ENCODE measurements at regions not wholly inside any gene's neighbourhood (a gene's known extent, or its start where the extent isn't known, plus 50 kb on each side); places are given as distances from the start of the nearest gene placed in this dataset.

GRCh38 chr13:111502957-111503356, 182.5 kb downstream of the TEX29 start:
- no peaks in the 10 kb centered on the region for H3K36me3 ChIP-seq (ENCODE audit: insufficient read depth, low read length)
- H3K27ac Mint-ChIP-seq, result no peak overlapping the region
- ChIA-PET POLR2A (no interaction called here), CTCF (no interaction called here)
- H3K27me3 Mint-ChIP-seq, result peaks cover 31% of the 10 kb centered on the region
- no peaks in the 10 kb centered on the region for H3K4me1 Mint-ChIP-seq (ENCODE audit: low read depth)
- H3K27me3 ChIP-seq (ENCODE audit: control insufficient read depth in 1 of 2, insufficient read depth in 2 of 2, low read length in 2 of 2), result peaks cover 9 to 14% of the 10 kb centered on the region in 2 experiments
- H3K4me3 Mint-ChIP-seq, result no peak overlapping the region
- no peaks in the 10 kb centered on the region for H3K4me1 ChIP-seq (ENCODE audit: insufficient read depth, low read length)
- no peak for DNase-seq
- ATAC-seq (ENCODE audit: poor library complexity), result no peak
- intact Hi-C loops (cut with DNase I, micrococcal nuclease), result no loop called here
- no peak for TF ChIP-seq CTCF (IDR thresholded peaks at IDR 0.05)
- no peak overlapping the region for H3K4me3 ChIP-seq (ENCODE audit: low read length)
- H3K27ac ChIP-seq (ENCODE audit: low read depth in 1 of 2, low read length in 2 of 2), result no peak overlapping the region
- H3K36me3 Mint-ChIP-seq (ENCODE audit: low read depth), result no peaks in the 10 kb centered on the region
- no peaks in the 10 kb centered on the region for H3K9me3 Mint-ChIP-seq
- peaks cover 0 to 14% of the 10 kb centered on the region in 2 experiments for H3K9me3 ChIP-seq (ENCODE audit: control insufficient read depth in 1 of 2, insufficient read depth in 1 of 2, low read length in 2 of 2)

DNA sequence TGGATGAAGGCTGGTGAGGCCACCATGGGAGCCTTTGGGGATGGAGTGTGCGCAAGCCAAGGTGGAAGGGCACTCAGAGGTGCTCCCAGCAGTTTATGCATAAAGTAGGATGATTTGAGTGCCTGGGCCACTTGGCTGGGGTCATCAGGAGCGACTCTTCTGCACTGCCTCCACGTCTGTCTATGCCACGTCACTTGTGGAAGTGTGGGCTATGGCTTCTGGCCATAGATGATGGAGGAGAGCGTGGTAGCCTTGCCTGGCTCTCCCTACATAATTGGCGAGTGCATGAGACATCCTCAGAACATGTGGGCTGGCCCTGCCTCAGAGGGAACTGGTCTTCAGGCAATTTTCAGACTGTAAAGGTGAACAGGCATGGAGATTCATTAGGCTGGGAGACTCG, 182.9 kb downstream of the TEX29 start:
- Histone ChIP-seq H3K4me1 (ENCODE audit: insufficient read depth, low read length) (no peaks in the 10 kb centered on the region), H3K4me3 (ENCODE audit: low read length) (no peak overlapping the region), H3K9me3 (ENCODE audit: control insufficient read depth in 1 of 2, insufficient read depth in 1 of 2, low read length in 2 of 2) (peaks cover 0 to 14% of the 10 kb centered on the region in 2 experiments), H3K27me3 (ENCODE audit: control insufficient read depth in 1 of 2, insufficient read depth in 2 of 2, low read length in 2 of 2) (peaks cover 9 to 14% of the 10 kb centered on the region in 2 experiments), H3K27ac (ENCODE audit: low read depth in 1 of 2, low read length in 2 of 2) (no peak overlapping the region), H3K36me3 (ENCODE audit: insufficient read depth, low read length) (no peaks in the 10 kb centered on the region)
- CTCF ChIA-PET, result no interaction called here
- Mint-ChIP-seq H3K4me3 (no peak overlapping the region), H3K27me3 (peaks cover 31% of the 10 kb centered on the region), H3K4me1 (ENCODE audit: low read depth) (no peaks in the 10 kb centered on the region), H3K9me3 (no peaks in the 10 kb centered on the region), H3K36me3 (ENCODE audit: low read depth) (no peaks in the 10 kb centered on the region), H3K27ac (no peak overlapping the region)
- DNase-seq, result no peak
- no peak for ATAC-seq (ENCODE audit: poor library complexity)
- intact Hi-C loops (cut with DNase I, micrococcal nuclease), result no loop called here
- POLR2A ChIA-PET, result no interaction called here
- TF ChIP-seq CTCF (IDR thresholded peaks at IDR 0.05), result no peak

- Histone ChIP-seq H3K36me3 (ENCODE audit: insufficient read depth, low read length) (no peaks in the 10 kb centered on the region), H3K9me3 (ENCODE audit: control insufficient read depth in 1 of 2, insufficient read depth in 1 of 2, low read length in 2 of 2) (peaks cover 0 to 14% of the 10 kb centered on the region in 2 experiments), H3K27ac (ENCODE audit: low read depth in 1 of 2, low read length in 2 of 2) (no peak overlapping the region), H3K4me3 (ENCODE audit: low read length) (no peak overlapping the region), H3K4me1 (ENCODE audit: insufficient read depth, low read length) (no peaks in the 10 kb centered on the region), H3K27me3 (ENCODE audit: control insufficient read depth in 1 of 2, insufficient read depth in 2 of 2, low read length in 2 of 2) (peaks cover 9 to 14% of the 10 kb centered on the region in 2 experiments)
- intact Hi-C loops (cut with DNase I, micrococcal nuclease), result no loop called here
- no peak overlapping the region for H3K27ac Mint-ChIP-seq
- DNase-seq, result no peak
- CTCF ChIA-PET, result no interaction called here
- H3K4me1 Mint-ChIP-seq (ENCODE audit: low read depth), result no peaks in the 10 kb centered on the region
- no peaks in the 10 kb centered on the region for H3K36me3 Mint-ChIP-seq (ENCODE audit: low read depth)
- H3K9me3 Mint-ChIP-seq, result no peaks in the 10 kb centered on the region
- no peak for ATAC-seq (ENCODE audit: poor library complexity)
- H3K4me3 Mint-ChIP-seq, result no peak overlapping the region
- peaks cover 36% of the 10 kb centered on the region for H3K27me3 Mint-ChIP-seq
- TF ChIP-seq CTCF (IDR thresholded peaks at IDR 0.05), result no peak
- POLR2A ChIA-PET, result no interaction called here
Measured at GRCh38 chr13:111503905-111504695, 183.7 kb downstream of the TEX29 start.

Data from CD4-positive, alpha-beta T cell (primary cell).